Ectodermal cell (in vitro differentiated cells): ENCODE measurements at regions not wholly inside any gene's neighbourhood (a gene's known extent, or its start where the extent isn't known, plus 50 kb on each side); places are given as distances from the start of the nearest gene placed in this dataset.
"Not testable (repeated sequence)": the region's sequence is repeated elsewhere in the genome, so short reads cannot be mapped to it uniquely, and the experiment has no call there.

Source experiments
- H3K27ac ChIP-seq: 2 replicates; pipeline ENCODE4 v1.7.0; 2013; ENCODE audit warnings: mild to moderate bottlenecking, low read depth, low read length; ENCODE audit not compliant: insufficient read depth, poor library complexity, severe bottlenecking
- H3K27me3 ChIP-seq: 2 replicates; pipeline ENCODE4 v1.7.0; 2013; ENCODE audit warnings: mild to moderate bottlenecking, low read length; ENCODE audit not compliant: insufficient read depth, control insufficient read depth, poor library complexity, severe bottlenecking
- H3K36me3 ChIP-seq: one replicate; pipeline ENCODE4 v1.7.0; 2013; ENCODE audit warnings: low read length; ENCODE audit not compliant: control insufficient read depth, insufficient read depth
- H3K4me1 ChIP-seq: one replicate; pipeline ENCODE4 v1.7.0; 2013; ENCODE audit warnings: low read length; ENCODE audit not compliant: control insufficient read depth, insufficient read depth
- H3K4me3 ChIP-seq: 2 replicates; pipeline ENCODE4 v1.7.0; 2013; ENCODE audit warnings: low read depth, low read length, control low read depth; ENCODE audit not compliant: insufficient read depth
- H3K9me3 ChIP-seq: 2 replicates; pipeline ENCODE4 v1.7.0; 2013; ENCODE audit warnings: mild to moderate bottlenecking, low read length, moderate library complexity; ENCODE audit not compliant: control insufficient read depth
- WGBS, 2 experiments: methylation state at CpG; one replicate each; pipeline ENCODE4 v1.1.7; 2013; ENCODE audit warnings: missing lambda C conversion rate in 2 of 2; 5-methylcytosine and 5-hydroxymethylcytosine counted together

DNA sequence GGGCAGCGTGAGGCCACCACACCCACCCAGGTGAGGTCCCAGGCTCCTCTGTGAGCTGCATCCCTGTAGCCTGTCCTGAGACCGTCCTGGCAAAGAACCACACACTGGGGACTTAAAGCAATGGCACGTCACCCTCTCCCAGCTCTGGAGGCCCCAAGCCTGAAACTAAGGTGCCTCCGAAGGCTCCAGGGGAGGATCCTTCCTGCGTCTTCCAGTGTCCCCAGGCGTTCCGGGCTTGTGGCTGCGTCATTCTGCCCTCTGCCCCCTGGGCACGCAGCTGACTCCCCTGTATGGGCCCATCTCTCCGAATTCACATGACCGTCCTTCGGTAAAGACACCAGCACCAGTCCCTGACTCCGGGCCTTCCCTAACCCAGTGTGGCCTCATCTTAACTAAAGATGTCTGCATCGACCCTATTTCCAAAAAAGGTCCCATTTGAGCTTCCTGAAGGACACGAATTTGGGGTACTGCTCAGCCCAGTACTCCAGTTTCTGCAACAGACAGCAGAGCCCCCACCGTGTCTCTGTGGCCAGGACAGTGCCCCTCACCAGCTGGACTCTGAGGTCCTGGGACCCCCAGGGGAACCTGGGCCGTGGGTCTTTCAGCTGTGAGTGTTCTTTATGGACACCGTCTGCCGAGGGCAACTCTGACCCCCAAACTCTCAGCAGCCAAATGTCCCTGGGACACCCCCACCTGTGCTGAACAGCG, 75.2 kb upstream of the CTDP1 start:
- Histone ChIP-seq H3K9me3 (no peaks in the 10 kb centered on the region), H3K27me3 (no peaks in the 10 kb centered on the region), H3K4me3 (no peak overlapping the region), H3K4me1 (no peaks in the 10 kb centered on the region), H3K36me3 (no peaks in the 10 kb centered on the region), H3K27ac (no peak overlapping the region)
- WGBS, 2 experiments: 85 to 86% methylated on average over 20 of the region's 20 CpGs

DNA sequence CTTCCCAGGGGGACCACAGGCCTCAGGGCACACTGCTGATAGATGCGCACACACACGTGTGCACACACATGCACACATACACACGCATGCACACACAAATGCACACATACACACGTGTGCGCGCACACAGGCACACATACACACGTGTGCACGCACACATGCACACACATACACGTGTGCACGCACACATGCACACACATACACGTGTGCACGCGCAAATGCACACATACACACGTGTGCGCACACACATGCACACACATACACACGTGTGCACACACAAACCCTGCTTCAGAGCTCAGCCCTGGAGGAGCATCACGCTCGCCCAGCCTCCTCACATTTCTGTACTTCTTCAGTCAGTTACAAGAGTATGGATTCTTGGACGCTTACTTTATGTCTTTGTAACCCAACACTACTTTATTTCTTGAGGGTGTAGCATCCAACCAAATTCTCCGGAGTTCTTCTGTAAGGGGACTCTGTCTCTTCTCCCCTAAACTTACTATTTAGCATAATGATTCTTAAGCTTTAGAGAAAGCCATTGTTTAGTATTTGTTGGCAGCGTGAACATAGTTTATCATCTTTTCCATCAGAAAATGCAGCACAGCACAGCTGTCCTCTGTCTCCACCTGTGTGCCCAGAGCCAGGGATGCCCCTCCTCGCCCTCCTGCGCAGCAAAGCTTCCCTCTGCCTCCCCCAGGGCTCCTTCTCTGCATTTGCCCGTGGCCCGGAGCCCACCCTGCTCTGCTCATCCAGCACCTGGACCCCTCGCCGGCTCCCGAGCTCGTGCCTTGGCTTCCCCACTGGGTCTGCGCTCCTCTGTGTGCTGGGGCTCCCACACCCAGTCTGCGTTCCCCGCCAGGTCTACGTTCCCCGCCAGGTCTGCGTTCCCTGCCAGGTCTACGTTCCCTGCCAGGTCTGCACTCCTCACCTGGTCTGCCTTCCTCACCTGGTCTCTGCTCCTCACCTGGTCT, 74.4 kb upstream of the CTDP1 start:
- WGBS, 2 experiments: 91 to 92% methylated on average over 36 of the region's 36 CpGs
- no peaks in the 10 kb centered on the region for H3K9me3 ChIP-seq
- H3K4me3 ChIP-seq: no peak overlapping the region
- H3K27ac ChIP-seq: no peak overlapping the region
- no peaks in the 10 kb centered on the region for H3K27me3 ChIP-seq
- no peaks in the 10 kb centered on the region for H3K36me3 ChIP-seq
- no peaks in the 10 kb centered on the region for H3K4me1 ChIP-seq

DNA sequence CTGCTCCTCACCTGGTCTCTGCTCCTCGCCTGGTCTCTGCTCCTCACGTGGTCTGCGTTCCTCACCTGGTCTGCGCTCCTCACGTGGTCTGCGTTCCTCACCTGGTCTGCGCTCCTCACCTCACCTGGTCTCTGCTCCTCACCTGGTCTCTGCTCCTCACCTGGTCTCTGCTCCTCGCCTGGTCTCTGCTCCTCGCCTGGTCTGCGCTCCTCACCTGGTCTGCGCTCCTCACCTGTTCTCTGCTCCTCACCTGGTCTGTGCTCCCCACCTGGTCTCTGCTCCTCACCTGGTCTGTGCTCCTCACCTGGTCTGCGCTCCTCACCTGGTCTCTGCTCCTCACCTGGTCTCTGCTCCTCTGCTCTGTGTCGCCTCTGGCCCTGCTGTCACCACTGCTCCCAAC, 73.5 kb upstream of the CTDP1 start:
- not testable (repeated sequence) for H3K4me3 ChIP-seq, H3K36me3 ChIP-seq, H3K27ac ChIP-seq, H3K4me1 ChIP-seq, H3K27me3 ChIP-seq, H3K9me3 ChIP-seq
- 93 to 96% methylated on average over 13 of the region's 13 CpGs for WGBS, 2 experiments

DNA sequence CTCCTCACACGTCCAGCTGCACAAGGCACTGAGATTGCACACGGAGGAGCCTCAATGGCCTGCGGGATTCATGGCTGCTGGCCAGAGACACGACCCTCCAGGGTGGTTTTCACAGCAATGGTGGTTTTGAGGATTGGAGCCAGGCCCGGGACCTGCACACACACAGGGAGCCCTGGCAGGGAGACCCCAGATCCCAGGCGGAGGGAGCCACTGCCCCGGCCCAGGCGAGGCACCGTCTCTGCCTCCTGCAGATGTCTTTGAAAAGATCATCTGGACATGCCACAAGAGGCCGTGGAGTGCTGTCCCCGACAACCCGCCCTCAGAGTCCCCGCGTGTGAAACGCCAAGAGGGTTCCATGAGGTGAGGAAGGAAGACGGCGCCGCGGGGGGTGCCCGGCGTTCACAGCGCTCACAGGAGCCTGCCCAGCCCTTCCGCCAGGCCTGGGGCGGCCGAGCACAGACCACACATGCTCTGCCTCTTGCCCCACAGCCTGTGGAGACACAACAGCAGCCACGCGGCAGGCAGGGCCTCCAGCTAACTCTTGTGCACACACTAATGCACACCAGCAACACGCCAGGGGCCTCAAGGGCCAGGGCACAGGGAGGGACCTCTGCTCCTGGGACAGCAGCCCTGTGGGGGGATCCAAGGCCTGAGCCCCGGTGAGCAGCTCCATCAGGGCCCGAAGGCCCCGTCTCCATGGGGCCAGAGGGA, 72.8 kb upstream of the CTDP1 start:
- 92 to 93% methylated on average over 31 of the region's 31 CpGs for WGBS, 2 experiments
- no peaks in the 10 kb centered on the region for H3K27me3 ChIP-seq

DNA sequence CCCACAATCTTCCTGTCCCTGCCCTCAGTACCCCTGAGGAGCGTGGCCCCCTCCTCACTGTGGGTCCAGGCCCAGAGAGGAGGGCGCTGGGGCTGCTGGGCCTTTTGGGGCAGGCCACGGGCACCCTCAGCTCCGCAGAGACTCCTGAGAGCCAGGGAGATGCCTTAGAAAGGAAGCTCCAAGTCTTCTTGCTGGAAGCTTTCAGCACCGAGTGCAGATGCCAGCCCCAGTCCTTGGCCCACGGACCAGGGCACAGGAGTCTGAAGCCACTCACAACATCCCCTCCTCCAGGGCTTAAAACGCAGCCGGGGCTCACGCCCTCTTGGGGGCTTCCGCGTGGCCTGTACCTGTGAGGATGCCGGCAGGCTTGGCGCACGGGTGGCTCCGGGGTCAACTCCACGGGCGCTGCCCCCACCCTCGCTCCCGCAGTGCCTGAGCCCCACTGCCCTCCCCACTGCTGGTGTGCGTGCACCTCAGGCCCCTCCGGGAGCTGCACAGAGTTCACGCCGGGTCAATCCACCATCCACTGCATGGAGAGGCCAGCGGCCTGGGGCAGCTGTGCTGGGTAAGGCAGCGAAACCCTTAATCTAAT, 72.1 kb upstream of the CTDP1 start:
- Histone ChIP-seq H3K4me3 (no peak overlapping the region), H3K4me1 (no peaks in the 10 kb centered on the region), H3K27me3 (no peaks in the 10 kb centered on the region), H3K27ac (no peak overlapping the region), H3K9me3 (no peaks in the 10 kb centered on the region), H3K36me3 (no peaks in the 10 kb centered on the region)
- WGBS, 2 experiments: 90% methylated on average over 25 of the region's 25 CpGs

More for the DNA sequence above, 72.8 kb upstream of the CTDP1 start:
- H3K36me3 ChIP-seq: no peaks in the 10 kb centered on the region
- H3K9me3 ChIP-seq: no peaks in the 10 kb centered on the region
- no peak overlapping the region for H3K27ac ChIP-seq
- H3K4me3 ChIP-seq: no peak overlapping the region
- no peaks in the 10 kb centered on the region for H3K4me1 ChIP-seq

DNA sequence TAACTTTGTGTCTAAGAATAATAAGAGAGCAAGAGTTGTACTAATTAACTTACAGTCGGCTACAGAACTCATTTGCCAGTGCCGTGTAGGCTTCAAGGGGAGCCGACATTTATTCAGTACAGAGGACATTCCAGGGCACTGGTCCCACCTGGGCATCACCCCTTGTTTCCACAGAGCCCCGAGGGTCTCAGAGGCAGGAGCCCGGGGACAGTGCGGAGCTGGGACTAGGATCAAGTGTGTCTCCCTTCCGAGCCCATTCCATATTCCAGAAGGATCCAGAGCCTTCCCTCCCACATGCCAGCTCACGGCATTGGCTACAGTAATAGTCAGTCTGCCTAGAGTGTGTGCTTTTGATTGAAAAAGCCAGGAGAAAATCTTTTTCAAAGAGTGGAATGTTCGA, 71.5 kb upstream of the CTDP1 start:
- 91 to 95% methylated on average over 9 of the region's 9 CpGs for WGBS, 2 experiments
- no peaks in the 10 kb centered on the region for H3K36me3 ChIP-seq
- no peaks in the 10 kb centered on the region for H3K9me3 ChIP-seq
- H3K4me1 ChIP-seq: no peaks in the 10 kb centered on the region
- no peak overlapping the region for H3K27ac ChIP-seq
- no peak overlapping the region for H3K4me3 ChIP-seq
- no peaks in the 10 kb centered on the region for H3K27me3 ChIP-seq

DNA sequence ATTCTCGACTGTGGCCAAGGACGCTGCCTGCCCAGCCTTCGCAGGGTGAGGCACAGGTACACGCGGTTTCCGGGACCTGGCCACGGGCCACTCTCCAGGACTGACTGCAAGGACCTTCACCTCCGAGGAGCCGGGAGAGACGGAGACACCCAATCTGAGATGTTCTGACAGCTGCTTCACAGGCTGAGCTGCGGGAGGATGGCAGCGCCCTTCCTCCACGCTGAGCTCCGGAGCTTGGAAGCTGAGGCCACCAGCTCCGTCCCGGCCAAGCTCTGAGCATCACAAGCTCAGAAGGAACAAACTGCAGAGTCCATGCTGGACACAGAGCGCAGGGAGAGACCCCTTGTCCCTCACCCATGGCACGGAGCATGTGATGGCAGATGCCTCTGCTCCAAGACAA, 71.1 kb upstream of the CTDP1 start:
- no peaks in the 10 kb centered on the region for H3K9me3 ChIP-seq
- H3K27ac ChIP-seq: no peak overlapping the region
- no peaks in the 10 kb centered on the region for H3K36me3 ChIP-seq
- H3K4me3 ChIP-seq: no peak overlapping the region
- H3K4me1 ChIP-seq: no peaks in the 10 kb centered on the region
- WGBS, 2 experiments: 89% methylated on average over 18 of the region's 18 CpGs
- H3K27me3 ChIP-seq: no peaks in the 10 kb centered on the region

DNA sequence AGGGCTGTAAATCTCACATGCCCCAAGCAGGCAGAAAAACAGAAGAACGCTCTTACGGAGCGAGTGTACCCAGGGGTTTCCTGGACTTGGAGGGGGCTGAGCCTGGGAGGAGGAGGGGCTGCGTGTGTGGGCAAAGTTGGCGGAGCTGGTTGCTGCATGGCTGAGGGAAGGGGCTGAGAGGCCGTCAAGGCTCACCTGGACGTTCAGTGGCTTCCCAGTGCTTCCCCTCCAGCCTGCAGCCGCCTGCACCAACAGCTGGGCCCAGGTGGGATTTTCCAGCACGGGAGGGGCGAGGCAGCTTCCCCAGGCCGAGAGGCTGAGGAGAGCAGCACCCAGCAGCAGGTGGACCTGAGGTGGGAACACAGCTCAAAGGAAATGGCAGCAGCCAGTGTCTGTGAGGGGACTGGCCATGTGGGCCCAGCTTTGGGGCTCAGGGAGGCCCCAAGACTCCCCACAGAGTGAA, 70.6 kb upstream of the CTDP1 start:
- Histone ChIP-seq H3K4me1 (no peaks in the 10 kb centered on the region), H3K27me3 (no peaks in the 10 kb centered on the region), H3K4me3 (no peak overlapping the region), H3K9me3 (no peaks in the 10 kb centered on the region), H3K27ac (no peak overlapping the region), H3K36me3 (no peaks in the 10 kb centered on the region)
- 89 to 91% methylated on average over 11 of the region's 11 CpGs for WGBS, 2 experiments

DNA sequence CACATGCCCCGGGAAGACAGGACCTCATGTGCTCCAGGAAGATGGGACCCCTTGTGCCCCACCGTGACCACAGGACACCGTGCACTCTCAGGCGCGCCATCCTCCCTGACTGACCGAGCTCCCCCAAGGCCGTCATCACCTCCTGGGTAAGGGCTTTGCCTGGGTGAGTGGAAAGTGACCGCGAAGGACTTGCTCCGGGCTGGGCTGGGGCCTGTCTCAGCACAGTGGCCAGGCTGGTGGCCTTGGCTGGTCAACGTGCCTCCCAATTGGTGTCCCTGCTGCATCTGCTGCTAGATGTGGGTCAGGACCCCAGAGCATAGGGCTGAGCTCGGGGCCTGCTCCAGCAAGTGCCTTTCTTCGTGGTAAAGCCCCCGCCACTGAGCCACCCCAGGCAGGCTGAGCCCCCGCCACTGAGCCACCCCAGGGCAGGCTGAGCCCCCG, 69.7 kb upstream of the CTDP1 start:
- Histone ChIP-seq H3K4me1 (no peaks in the 10 kb centered on the region), H3K9me3 (no peaks in the 10 kb centered on the region), H3K36me3 (no peaks in the 10 kb centered on the region), H3K4me3 (no peak overlapping the region), H3K27ac (no peak overlapping the region), H3K27me3 (no peaks in the 10 kb centered on the region)
- 82 to 84% methylated on average over 16 of the region's 16 CpGs for WGBS, 2 experiments
